SK-N-SH (cell line): ENCODE measurements at regions not wholly inside any gene's neighbourhood (a gene's known extent, or its start where the extent isn't known, plus 50 kb on each side); places are given as distances from the start of the nearest gene placed in this dataset.

Source experiments
- CTCF ChIP-seq: fragments of 200-600 bp; sonication (generic); IDR thresholded peaks from 2 replicates; pipeline ENCODE4 v1.6.1; 2017; ENCODE audit warnings: antibody characterized with exemption, mild to moderate bottlenecking, moderate library complexity
- ELF1 ChIP-seq: IDR thresholded peaks from 2 replicates; pipeline ENCODE4 v1.4.0; 2012
- EZH2phosphoT487 ChIP-seq: fragments of 200-600 bp; sonication (generic); IDR thresholded peaks from 2 replicates; pipeline ENCODE4 v1.6.1; 2017; ENCODE audit warnings: low read depth, mixed run types, mild to moderate bottlenecking, antibody characterized with exemption, moderate library complexity, borderline replicate concordance
- IRF3 ChIP-seq: fragments of 150-350 bp; IDR thresholded peaks from 2 replicates; pipeline ENCODE4 v1.6.1; 2016; ENCODE audit warnings: mild to moderate bottlenecking, low read depth, low read length
- JUND ChIP-seq: IDR thresholded peaks from 2 replicates; pipeline ENCODE4 v1.4.0; 2012
- PBX3 ChIP-seq: IDR thresholded peaks from 2 replicates; pipeline ENCODE4; 2012
- POLR2AphosphoS5 ChIP-seq: IDR thresholded peaks from 2 replicates; pipeline ENCODE4 v1.6.1; 2012; ENCODE audit warnings: low read depth, low read length
- RAD21 ChIP-seq: IDR thresholded peaks from 2 replicates; pipeline ENCODE4 v1.6.1; 2012; ENCODE audit warnings: mild to moderate bottlenecking, low read length
- SMC3 ChIP-seq: IDR thresholded peaks from 2 replicates; pipeline ENCODE4 v1.6.1; 2012; ENCODE audit warnings: low read depth, low read length, improper control_type of control experiment
- TAF1 ChIP-seq: IDR thresholded peaks from 2 replicates; pipeline ENCODE4 v1.6.1; 2012; ENCODE audit warnings: low read depth, mild to moderate bottlenecking, low read length, moderate library complexity, borderline replicate concordance
- USF1 ChIP-seq: IDR thresholded peaks from 2 replicates; pipeline ENCODE4 v1.4.0; 2012; ENCODE audit warnings: low read depth, borderline replicate concordance
- YY1 ChIP-seq: IDR thresholded peaks from 2 replicates; pipeline ENCODE4 v1.4.0; 2012; ENCODE audit warnings: low read depth, mild to moderate bottlenecking

GRCh38 chr2:165007161-165007744, 51.9 kb upstream of the SLC38A11 start:
- no peak for TF ChIP-seq CTCF
- no peak for TF ChIP-seq USF1
- no peak for TF ChIP-seq ELF1
- no peak for TF ChIP-seq POLR2AphosphoS5
- TF ChIP-seq JUND, result no peak
- TF ChIP-seq EZH2phosphoT487, result no peak
- TF ChIP-seq SMC3, result no peak
- peak; percentile 22; the same call in 1 of the 2 replicates for TF ChIP-seq PBX3
- TF ChIP-seq IRF3, result no peak
- TF ChIP-seq TAF1, result no peak
- TF ChIP-seq YY1, result no peak
- TF ChIP-seq RAD21, result no peak
